SK-N-SH (cell line): ENCODE measurements at regions not wholly inside any gene's neighbourhood (a gene's known extent, or its start where the extent isn't known, plus 50 kb on each side); places are given as distances from the start of the nearest gene placed in this dataset.

Experiments used
- EP300 ChIP-seq, 2 experiments: IDR thresholded peaks; 2 replicates each; pipeline versions ENCODE4 v1.4.0 to v1.6.1; 2012; ENCODE audit warnings: borderline replicate concordance in 1 of 2, low read depth in 1 of 2, low read length in 1 of 2
- EZH2phosphoT487 ChIP-seq: fragments of 200-600 bp; sonication (generic); IDR thresholded peaks from 2 replicates; pipeline ENCODE4 v1.6.1; 2017; ENCODE audit warnings: low read depth, mixed run types, mild to moderate bottlenecking, antibody characterized with exemption, moderate library complexity, borderline replicate concordance
- GABPA ChIP-seq: IDR thresholded peaks from 2 replicates; pipeline ENCODE4 v1.4.0; 2012; ENCODE audit warnings: low read depth, mild to moderate bottlenecking
- MXI1 ChIP-seq: IDR thresholded peaks from 2 replicates; pipeline ENCODE4 v1.6.1; 2012; ENCODE audit warnings: mild to moderate bottlenecking, low read depth, low read length, improper control_type of control experiment
- POLR2AphosphoS5 ChIP-seq: IDR thresholded peaks from 2 replicates; pipeline ENCODE4 v1.6.1; 2012; ENCODE audit warnings: low read depth, low read length
- RXRA ChIP-seq: IDR thresholded peaks from 2 replicates; pipeline ENCODE4 v1.4.0; 2012; ENCODE audit warnings: low read depth, mild to moderate bottlenecking, borderline replicate concordance
- SIN3A ChIP-seq: IDR thresholded peaks from 2 replicates; pipeline ENCODE4 v1.6.1; 2012; ENCODE audit warnings: low read depth, mild to moderate bottlenecking, low read length, moderate library complexity, borderline replicate concordance
- TAF1 ChIP-seq: IDR thresholded peaks from 2 replicates; pipeline ENCODE4 v1.6.1; 2012; ENCODE audit warnings: low read depth, mild to moderate bottlenecking, low read length, moderate library complexity, borderline replicate concordance
- TEAD4 ChIP-seq: IDR thresholded peaks from 2 replicates; pipeline ENCODE4 v1.4.0; 2012; ENCODE audit warnings: mild to moderate bottlenecking, borderline replicate concordance; ENCODE audit not compliant: insufficient read depth
- TF ChIP-seq, protein P1 (sequence below): IDR thresholded peaks from 2 replicates; pipeline ENCODE4 v1.6.1; 2012; ENCODE audit warnings: mild to moderate bottlenecking, low read depth, low read length, moderate library complexity
- TF ChIP-seq, protein P2 (sequence below): fragments of 200-600 bp; sonication (generic); IDR thresholded peaks from 2 replicates; pipeline ENCODE4 v1.6.1; 2017; ENCODE audit warnings: antibody characterized with exemption, mild to moderate bottlenecking, moderate library complexity
- TF ChIP-seq, protein P3 (sequence below): IDR thresholded peaks from 2 replicates; pipeline ENCODE4 v1.4.0; 2012; ENCODE audit warnings: low read depth, borderline replicate concordance
- TF ChIP-seq, protein P4 (sequence below): fragments of 150-350 bp; IDR thresholded peaks from 2 replicates; pipeline ENCODE4 v1.6.1; 2017; ENCODE audit warnings: antibody characterized with exemption, low read length, low read depth, borderline replicate concordance

DNA sequence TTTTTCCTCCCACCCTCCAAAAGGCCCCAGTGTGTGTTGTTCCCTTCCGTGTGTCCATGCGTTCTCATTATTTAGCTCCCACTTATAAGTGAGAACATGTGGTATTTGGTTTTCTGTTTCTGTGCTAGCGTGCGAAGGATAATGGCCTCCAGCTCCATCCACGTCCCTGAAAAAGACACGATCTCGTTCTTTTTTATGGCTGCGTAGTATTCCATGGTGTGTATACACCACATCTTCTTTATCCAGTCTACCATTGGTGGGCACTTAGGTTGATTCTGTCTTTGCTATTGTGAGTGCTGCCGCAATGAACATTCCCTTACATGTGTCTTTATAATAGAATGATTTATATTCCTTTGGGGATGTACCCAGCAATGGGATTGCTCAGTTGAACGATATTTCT, 177.8 kb downstream of the ETS2 start:
- TF ChIP-seq, protein P1, sequence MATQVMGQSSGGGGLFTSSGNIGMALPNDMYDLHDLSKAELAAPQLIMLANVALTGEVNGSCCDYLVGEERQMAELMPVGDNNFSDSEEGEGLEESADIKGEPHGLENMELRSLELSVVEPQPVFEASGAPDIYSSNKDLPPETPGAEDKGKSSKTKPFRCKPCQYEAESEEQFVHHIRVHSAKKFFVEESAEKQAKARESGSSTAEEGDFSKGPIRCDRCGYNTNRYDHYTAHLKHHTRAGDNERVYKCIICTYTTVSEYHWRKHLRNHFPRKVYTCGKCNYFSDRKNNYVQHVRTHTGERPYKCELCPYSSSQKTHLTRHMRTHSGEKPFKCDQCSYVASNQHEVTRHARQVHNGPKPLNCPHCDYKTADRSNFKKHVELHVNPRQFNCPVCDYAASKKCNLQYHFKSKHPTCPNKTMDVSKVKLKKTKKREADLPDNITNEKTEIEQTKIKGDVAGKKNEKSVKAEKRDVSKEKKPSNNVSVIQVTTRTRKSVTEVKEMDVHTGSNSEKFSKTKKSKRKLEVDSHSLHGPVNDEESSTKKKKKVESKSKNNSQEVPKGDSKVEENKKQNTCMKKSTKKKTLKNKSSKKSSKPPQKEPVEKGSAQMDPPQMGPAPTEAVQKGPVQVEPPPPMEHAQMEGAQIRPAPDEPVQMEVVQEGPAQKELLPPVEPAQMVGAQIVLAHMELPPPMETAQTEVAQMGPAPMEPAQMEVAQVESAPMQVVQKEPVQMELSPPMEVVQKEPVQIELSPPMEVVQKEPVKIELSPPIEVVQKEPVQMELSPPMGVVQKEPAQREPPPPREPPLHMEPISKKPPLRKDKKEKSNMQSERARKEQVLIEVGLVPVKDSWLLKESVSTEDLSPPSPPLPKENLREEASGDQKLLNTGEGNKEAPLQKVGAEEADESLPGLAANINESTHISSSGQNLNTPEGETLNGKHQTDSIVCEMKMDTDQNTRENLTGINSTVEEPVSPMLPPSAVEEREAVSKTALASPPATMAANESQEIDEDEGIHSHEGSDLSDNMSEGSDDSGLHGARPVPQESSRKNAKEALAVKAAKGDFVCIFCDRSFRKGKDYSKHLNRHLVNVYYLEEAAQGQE = no peak
- TF ChIP-seq, protein P2, sequence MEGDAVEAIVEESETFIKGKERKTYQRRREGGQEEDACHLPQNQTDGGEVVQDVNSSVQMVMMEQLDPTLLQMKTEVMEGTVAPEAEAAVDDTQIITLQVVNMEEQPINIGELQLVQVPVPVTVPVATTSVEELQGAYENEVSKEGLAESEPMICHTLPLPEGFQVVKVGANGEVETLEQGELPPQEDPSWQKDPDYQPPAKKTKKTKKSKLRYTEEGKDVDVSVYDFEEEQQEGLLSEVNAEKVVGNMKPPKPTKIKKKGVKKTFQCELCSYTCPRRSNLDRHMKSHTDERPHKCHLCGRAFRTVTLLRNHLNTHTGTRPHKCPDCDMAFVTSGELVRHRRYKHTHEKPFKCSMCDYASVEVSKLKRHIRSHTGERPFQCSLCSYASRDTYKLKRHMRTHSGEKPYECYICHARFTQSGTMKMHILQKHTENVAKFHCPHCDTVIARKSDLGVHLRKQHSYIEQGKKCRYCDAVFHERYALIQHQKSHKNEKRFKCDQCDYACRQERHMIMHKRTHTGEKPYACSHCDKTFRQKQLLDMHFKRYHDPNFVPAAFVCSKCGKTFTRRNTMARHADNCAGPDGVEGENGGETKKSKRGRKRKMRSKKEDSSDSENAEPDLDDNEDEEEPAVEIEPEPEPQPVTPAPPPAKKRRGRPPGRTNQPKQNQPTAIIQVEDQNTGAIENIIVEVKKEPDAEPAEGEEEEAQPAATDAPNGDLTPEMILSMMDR = no peak
- TF ChIP-seq, protein P3, sequence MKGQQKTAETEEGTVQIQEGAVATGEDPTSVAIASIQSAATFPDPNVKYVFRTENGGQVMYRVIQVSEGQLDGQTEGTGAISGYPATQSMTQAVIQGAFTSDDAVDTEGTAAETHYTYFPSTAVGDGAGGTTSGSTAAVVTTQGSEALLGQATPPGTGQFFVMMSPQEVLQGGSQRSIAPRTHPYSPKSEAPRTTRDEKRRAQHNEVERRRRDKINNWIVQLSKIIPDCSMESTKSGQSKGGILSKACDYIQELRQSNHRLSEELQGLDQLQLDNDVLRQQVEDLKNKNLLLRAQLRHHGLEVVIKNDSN = no peak
- TF ChIP-seq MXI1 = no peak
- no peak for TF ChIP-seq EZH2phosphoT487
- no peak for TF ChIP-seq RXRA
- TF ChIP-seq EP300 (IDR thresholded peaks at IDR 0.05; ENCODE audit: borderline replicate concordance in 1 of 2, low read depth in 1 of 2, low read length in 1 of 2) = no peak
- TF ChIP-seq, protein P4, sequence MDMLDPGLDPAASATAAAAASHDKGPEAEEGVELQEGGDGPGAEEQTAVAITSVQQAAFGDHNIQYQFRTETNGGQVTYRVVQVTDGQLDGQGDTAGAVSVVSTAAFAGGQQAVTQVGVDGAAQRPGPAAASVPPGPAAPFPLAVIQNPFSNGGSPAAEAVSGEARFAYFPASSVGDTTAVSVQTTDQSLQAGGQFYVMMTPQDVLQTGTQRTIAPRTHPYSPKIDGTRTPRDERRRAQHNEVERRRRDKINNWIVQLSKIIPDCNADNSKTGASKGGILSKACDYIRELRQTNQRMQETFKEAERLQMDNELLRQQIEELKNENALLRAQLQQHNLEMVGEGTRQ = no peak
- no peak for TF ChIP-seq POLR2AphosphoS5
- TF ChIP-seq GABPA = no peak
- no peak for TF ChIP-seq SIN3A
- no peak for TF ChIP-seq TAF1
- TF ChIP-seq TEAD4 = no peak
